HEK293 (cell line): ENCODE measurements at regions not wholly inside any gene's neighbourhood (a gene's known extent, or its start where the extent isn't known, plus 50 kb on each side); places are given as distances from the start of the nearest gene placed in this dataset.

Experiments used
- CTCF ChIA-PET: fragments of 350-600 bp; formaldehyde crosslinking; extraction: SDS; loops from one replicate; lab custom pipeline; 2021; ENCODE audit warnings: antibody characterized with exemption; lab: Yijun Ruan, JAX
- POLR2A ChIA-PET: fragments of 300-600 bp; formaldehyde crosslinking; extraction: SDS; loops from one replicate; lab custom pipeline; 2020; ENCODE audit warnings: antibody characterized with exemption, inconsistent platforms; lab: Yijun Ruan, JAX
- H3K27ac ChIP-seq: fragments of 200-500 bp; sonication (Bioruptor generic); 2 replicates; pipeline ENCODE4 v1.5.1; 2014; ENCODE audit warnings: low read depth, low read length, control low read depth, inconsistent platforms; ENCODE audit errors: extremely low read depth
- H3K36me3 ChIP-seq, 2 experiments: fragments of 200-500 bp in 1 of 2; sonication (Bioruptor generic) in 1 of 2; 1 replicate in 1 of 2; 2 replicates in 1 of 2; pipeline ENCODE4 v1.5.1; 2014 to 2017; ENCODE audit warnings: inconsistent platforms in 2 of 2, low read length in 2 of 2; ENCODE audit not compliant: control insufficient read depth in 2 of 2, insufficient read depth in 1 of 2
- H3K4me1 ChIP-seq: fragments of 200-500 bp; sonication (Bioruptor generic); 2 replicates; pipeline ENCODE4 v1.5.1; 2014; ENCODE audit warnings: mild to moderate bottlenecking, low read length, inconsistent platforms; ENCODE audit not compliant: control insufficient read depth, insufficient read depth
- H3K4me3 ChIP-seq: 2 replicates; pipeline ENCODE4 v1.5.1; 2011; ENCODE audit warnings: low read depth, mild to moderate bottlenecking, control low read depth, low read length, moderate library complexity
- H3K9me3 ChIP-seq: fragments of 200-500 bp; sonication (Bioruptor generic); 2 replicates; pipeline ENCODE4 v1.5.1; 2014; ENCODE audit warnings: low read depth, low read length, inconsistent platforms; ENCODE audit not compliant: control insufficient read depth, insufficient read depth
- FEZF1 ChIP-seq: fragments of 450-650 bp; formaldehyde crosslinking; IDR thresholded peaks from 2 replicates; pipeline ENCODE4 v1.5.1; 2016; ENCODE audit warnings: missing biosample characterization, missing genetic modification characterization
- TCF7L2 ChIP-seq: IDR thresholded peaks from 2 replicates; pipeline ENCODE4 v1.6.1; 2011; ENCODE audit warnings: low read depth, mild to moderate bottlenecking, inconsistent platforms, low read length, moderate library complexity, borderline replicate concordance
- ZEB2 ChIP-seq: fragments of 450-650 bp; formaldehyde crosslinking; IDR thresholded peaks from 2 replicates; pipeline ENCODE4 v1.5.1; 2016; ENCODE audit warnings: missing biosample characterization, missing genetic modification characterization
- ZIC2 ChIP-seq: fragments of 450-650 bp; formaldehyde crosslinking; IDR thresholded peaks from 2 replicates; pipeline ENCODE4 v1.5.1; 2016; ENCODE audit warnings: missing biosample characterization, missing genetic modification characterization
- ZNF114 ChIP-seq: fragments of 450-650 bp; formaldehyde crosslinking; IDR thresholded peaks from 2 replicates; pipeline ENCODE4 v1.5.0; 2017; ENCODE audit warnings: missing biosample characterization, missing genetic modification characterization
- ZNF2 ChIP-seq: fragments of 450-650 bp; formaldehyde crosslinking; IDR thresholded peaks from 2 replicates; pipeline ENCODE4 v1.5.1; 2016; ENCODE audit warnings: missing biosample characterization, missing genetic modification characterization
- ZNF24 ChIP-seq: fragments of 450-650 bp; formaldehyde crosslinking; IDR thresholded peaks from 2 replicates; pipeline ENCODE4 v1.5.1; 2016; ENCODE audit warnings: missing biosample characterization, missing genetic modification characterization
- ZNF335 ChIP-seq: fragments of 450-650 bp; formaldehyde crosslinking; conservative IDR thresholded peaks from 2 replicates; pipeline ENCODE4 v1.5.1; 2016; ENCODE audit warnings: missing biosample characterization, missing genetic modification characterization
- ZNF548 ChIP-seq: fragments of 450-650 bp; formaldehyde crosslinking; IDR thresholded peaks from 2 replicates; pipeline ENCODE4 v1.5.1; 2016; ENCODE audit warnings: missing biosample characterization, missing genetic modification characterization
- ZNF707 ChIP-seq: fragments of 450-650 bp; formaldehyde crosslinking; IDR thresholded peaks from 2 replicates; pipeline ENCODE4 v1.5.1; 2016; ENCODE audit warnings: missing biosample characterization, missing genetic modification characterization
- ZSCAN18 ChIP-seq: fragments of 450-650 bp; formaldehyde crosslinking; IDR thresholded peaks from 2 replicates; pipeline ENCODE4 v1.5.1; 2016; ENCODE audit warnings: missing biosample characterization, missing genetic modification characterization
- TF ChIP-seq, protein P1 (sequence below): fragments of 450-650 bp; formaldehyde crosslinking; IDR thresholded peaks from 2 replicates; pipeline ENCODE4 v1.5.1; 2016; ENCODE audit warnings: missing biosample characterization, missing genetic modification characterization, low read depth
- TF ChIP-seq, protein P2 (sequence below): fragments of 450-650 bp; formaldehyde crosslinking; IDR thresholded peaks from 2 replicates; pipeline ENCODE4 v1.5.1; 2016; ENCODE audit warnings: missing biosample characterization, missing genetic modification characterization, borderline replicate concordance
- TF ChIP-seq, protein P3 (sequence below): fragments of 450-650 bp; formaldehyde crosslinking; IDR thresholded peaks from 2 replicates; pipeline ENCODE4 v1.5.1; 2016; ENCODE audit warnings: missing biosample characterization, missing genetic modification characterization, low read depth

DNA sequence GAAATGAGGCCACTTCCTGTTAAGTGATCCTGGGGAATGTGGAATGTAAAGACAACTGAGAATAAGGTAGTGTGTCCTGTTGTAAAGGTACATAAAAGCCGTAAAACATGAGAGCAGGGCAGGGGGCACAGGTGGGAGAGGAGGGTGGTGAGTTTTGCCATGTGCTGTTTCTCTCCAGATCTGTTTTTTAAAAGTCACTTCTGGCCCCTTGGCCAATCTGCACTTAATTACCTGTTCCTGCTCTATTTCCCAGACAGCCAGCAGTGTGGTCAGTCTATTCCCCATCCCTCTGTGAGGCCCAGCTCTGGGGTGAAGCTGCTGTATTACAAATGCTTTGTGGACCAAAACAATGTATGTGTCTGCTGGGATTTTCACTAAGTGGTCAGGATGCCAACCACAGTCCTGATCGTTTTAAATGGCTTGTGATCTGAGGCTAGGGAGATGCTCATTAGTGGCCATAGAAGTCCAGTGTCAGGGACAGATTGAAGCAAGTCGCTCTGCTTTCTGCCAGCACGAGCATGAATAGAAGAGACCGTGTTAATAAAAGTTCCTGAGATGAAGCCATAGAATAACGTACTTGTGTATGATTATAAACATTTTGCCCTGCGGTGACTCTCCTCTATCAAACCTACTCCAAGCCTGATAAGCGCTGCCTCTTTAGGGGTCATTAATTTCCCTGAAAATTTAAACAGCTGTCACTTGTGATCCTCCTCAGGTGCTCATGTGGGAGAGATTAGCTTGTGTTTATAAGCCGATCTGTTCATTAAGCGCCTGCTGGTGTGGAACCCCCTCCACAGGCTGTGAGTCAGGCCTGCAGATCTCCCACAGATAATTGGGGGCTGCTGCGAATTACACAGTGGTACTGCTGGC lies 111.8 kb upstream of the CENPW start (continued):
- TF ChIP-seq ZIC2 (tag by site-specific recombination) (peak; percentile 85), ZNF335 (tag by site-specific recombination) (no peak)

DNA sequence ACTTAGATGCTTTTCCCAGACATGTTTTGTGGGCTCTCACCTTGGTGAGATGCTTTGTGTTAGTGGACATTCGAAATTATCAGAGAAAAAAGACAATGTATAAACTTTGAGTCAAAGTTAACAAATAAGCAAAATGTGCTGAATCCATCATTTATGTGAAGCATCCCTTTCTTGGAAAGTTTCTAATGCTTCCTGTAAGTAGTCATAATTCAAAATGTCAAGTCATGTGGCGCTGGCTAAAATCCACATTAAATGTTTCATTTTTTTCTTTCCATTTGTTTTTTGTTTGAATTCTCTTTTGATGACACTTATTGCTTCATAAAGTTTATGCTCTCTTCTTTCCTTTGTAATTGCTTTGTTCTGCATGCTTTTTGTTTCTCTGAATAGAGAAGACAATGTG lies 107.2 kb upstream of the CENPW start:
- Histone ChIP-seq H3K9me3 (no peaks in the 10 kb centered on the region), H3K4me1 (no peaks in the 10 kb centered on the region; the same call in 1 of the 2 replicates), H3K27ac (no peak overlapping the region), H3K4me3 (no peak overlapping the region), H3K36me3 (no peaks in the 10 kb centered on the region)
- TF ChIP-seq ZEB2 (no peak), ZNF2 (no peak), FEZF1 (no peak), TCF7L2 (no peak)
- TF ChIP-seq, protein P1, sequence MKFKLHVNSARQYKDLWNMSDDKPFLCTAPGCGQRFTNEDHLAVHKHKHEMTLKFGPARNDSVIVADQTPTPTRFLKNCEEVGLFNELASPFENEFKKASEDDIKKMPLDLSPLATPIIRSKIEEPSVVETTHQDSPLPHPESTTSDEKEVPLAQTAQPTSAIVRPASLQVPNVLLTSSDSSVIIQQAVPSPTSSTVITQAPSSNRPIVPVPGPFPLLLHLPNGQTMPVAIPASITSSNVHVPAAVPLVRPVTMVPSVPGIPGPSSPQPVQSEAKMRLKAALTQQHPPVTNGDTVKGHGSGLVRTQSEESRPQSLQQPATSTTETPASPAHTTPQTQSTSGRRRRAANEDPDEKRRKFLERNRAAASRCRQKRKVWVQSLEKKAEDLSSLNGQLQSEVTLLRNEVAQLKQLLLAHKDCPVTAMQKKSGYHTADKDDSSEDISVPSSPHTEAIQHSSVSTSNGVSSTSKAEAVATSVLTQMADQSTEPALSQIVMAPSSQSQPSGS (tag by site-specific recombination), result no peak
- POLR2A ChIA-PET, result no interaction called here
- CTCF ChIA-PET, result no interaction called here

DNA sequence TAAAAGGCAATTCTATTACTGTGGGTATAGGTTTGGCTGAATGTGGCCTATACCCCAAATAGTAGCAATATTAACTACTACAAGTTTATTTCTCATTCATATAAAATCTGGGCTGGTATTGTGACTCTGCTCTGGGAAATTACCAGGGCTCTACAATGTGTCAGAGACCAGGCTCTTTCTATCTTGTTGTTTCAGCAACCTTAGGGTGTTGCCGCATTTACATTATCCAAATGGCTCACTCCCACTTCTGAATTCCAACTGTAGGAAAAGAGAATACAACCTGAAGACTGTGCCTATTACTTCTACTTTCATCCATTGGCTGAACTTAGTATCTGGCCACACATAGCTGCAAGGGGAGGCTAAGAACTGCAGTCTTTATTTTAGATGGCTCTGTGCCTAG lies 106.7 kb upstream of the CENPW start:
- ChIA-PET POLR2A (no interaction called here), CTCF (no interaction called here)
- H3K27ac ChIP-seq, result no peak overlapping the region
- no peaks in the 10 kb centered on the region for H3K36me3 ChIP-seq
- no peaks in the 10 kb centered on the region for H3K9me3 ChIP-seq
- no peaks in the 10 kb centered on the region; the same call in 1 of the 2 replicates for H3K4me1 ChIP-seq
- TF ChIP-seq, protein P2, sequence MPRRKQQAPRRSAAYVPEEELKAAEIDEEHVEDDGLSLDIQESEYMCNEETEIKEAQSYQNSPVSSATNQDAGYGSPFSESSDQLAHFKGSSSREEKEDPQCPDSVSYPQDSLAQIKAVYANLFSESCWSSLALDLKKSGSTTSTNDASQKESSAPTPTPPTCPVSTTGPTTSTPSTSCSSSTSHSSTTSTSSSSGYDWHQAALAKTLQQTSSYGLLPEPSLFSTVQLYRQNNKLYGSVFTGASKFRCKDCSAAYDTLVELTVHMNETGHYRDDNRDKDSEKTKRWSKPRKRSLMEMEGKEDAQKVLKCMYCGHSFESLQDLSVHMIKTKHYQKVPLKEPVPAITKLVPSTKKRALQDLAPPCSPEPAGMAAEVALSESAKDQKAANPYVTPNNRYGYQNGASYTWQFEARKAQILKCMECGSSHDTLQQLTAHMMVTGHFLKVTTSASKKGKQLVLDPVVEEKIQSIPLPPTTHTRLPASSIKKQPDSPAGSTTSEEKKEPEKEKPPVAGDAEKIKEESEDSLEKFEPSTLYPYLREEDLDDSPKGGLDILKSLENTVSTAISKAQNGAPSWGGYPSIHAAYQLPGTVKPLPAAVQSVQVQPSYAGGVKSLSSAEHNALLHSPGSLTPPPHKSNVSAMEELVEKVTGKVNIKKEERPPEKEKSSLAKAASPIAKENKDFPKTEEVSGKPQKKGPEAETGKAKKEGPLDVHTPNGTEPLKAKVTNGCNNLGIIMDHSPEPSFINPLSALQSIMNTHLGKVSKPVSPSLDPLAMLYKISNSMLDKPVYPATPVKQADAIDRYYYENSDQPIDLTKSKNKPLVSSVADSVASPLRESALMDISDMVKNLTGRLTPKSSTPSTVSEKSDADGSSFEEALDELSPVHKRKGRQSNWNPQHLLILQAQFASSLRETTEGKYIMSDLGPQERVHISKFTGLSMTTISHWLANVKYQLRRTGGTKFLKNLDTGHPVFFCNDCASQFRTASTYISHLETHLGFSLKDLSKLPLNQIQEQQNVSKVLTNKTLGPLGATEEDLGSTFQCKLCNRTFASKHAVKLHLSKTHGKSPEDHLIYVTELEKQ, result no peak
- TF ChIP-seq ZNF24 (tag by site-specific recombination), result no peak
- no peak for TF ChIP-seq ZNF114 (tag by site-specific recombination)
- TF ChIP-seq, protein P3, sequence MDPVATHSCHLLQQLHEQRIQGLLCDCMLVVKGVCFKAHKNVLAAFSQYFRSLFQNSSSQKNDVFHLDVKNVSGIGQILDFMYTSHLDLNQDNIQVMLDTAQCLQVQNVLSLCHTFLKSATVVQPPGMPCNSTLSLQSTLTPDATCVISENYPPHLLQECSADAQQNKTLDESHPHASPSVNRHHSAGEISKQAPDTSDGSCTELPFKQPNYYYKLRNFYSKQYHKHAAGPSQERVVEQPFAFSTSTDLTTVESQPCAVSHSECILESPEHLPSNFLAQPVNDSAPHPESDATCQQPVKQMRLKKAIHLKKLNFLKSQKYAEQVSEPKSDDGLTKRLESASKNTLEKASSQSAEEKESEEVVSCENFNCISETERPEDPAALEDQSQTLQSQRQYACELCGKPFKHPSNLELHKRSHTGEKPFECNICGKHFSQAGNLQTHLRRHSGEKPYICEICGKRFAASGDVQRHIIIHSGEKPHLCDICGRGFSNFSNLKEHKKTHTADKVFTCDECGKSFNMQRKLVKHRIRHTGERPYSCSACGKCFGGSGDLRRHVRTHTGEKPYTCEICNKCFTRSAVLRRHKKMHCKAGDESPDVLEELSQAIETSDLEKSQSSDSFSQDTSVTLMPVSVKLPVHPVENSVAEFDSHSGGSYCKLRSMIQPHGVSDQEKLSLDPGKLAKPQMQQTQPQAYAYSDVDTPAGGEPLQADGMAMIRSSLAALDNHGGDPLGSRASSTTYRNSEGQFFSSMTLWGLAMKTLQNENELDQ (tag by site-specific recombination), result no peak
- no peak for TF ChIP-seq ZSCAN18 (tag by site-specific recombination)
- TF ChIP-seq ZNF548, result no peak
- no peak for TF ChIP-seq ZNF707 (tag by site-specific recombination)
- TF ChIP-seq, all 188 proteins: peak for 0
- H3K4me3 ChIP-seq, result no peak overlapping the region
